IPS-15b (cell line): ENCODE measurements at regions not wholly inside any gene's neighbourhood (a gene's known extent, or its start where the extent isn't known, plus 50 kb on each side); places are given as distances from the start of the nearest gene placed in this dataset.

Source experiments
- H3K27me3 ChIP-seq: one replicate; pipeline ENCODE4 v1.6.1; 2013; ENCODE audit warnings: low read length; ENCODE audit not compliant: control insufficient read depth, insufficient read depth
- H3K36me3 ChIP-seq: one replicate; pipeline ENCODE4 v1.6.1; 2013; ENCODE audit warnings: low read length; ENCODE audit not compliant: control insufficient read depth, insufficient read depth
- H3K4me1 ChIP-seq: one replicate; pipeline ENCODE4 v1.6.1; 2013; ENCODE audit warnings: mild to moderate bottlenecking, low read length; ENCODE audit not compliant: control insufficient read depth, insufficient read depth
- H3K4me3 ChIP-seq: one replicate; pipeline ENCODE4 v1.5.1; 2013; ENCODE audit warnings: low read depth, low read length
- H3K9ac ChIP-seq: one replicate; pipeline ENCODE4 v1.6.1; 2013; ENCODE audit warnings: low read depth, mild to moderate bottlenecking, low read length
- H3K9me3 ChIP-seq: one replicate; pipeline ENCODE4 v1.6.1; 2013; ENCODE audit warnings: mild to moderate bottlenecking, low read length; ENCODE audit not compliant: control insufficient read depth, insufficient read depth

- H3K9me3 ChIP-seq = no peaks in the 10 kb centered on the region
- no peak overlapping the region for H3K9ac ChIP-seq
Measured at GRCh38 chr2:126785236-126785635, 113.5 kb upstream of the TEX51 start.

GRCh38 chr2:126785862-126786261 is 112.8 kb upstream of the TEX51 start:
- Histone ChIP-seq H3K9me3 (no peaks in the 10 kb centered on the region), H3K36me3 (no peaks in the 10 kb centered on the region), H3K9ac (no peak overlapping the region), H3K4me1 (no peaks in the 10 kb centered on the region), H3K27me3 (no peaks in the 10 kb centered on the region), H3K4me3 (no peak overlapping the region)

More at GRCh38 chr2:126785236-126785635, 113.5 kb upstream of the TEX51 start:
- Histone ChIP-seq H3K27me3 (no peaks in the 10 kb centered on the region), H3K4me1 (no peaks in the 10 kb centered on the region), H3K36me3 (no peaks in the 10 kb centered on the region), H3K4me3 (no peak overlapping the region)

GRCh38 chr2:126786765-126787164 is 111.9 kb upstream of the TEX51 start:
- Histone ChIP-seq H3K9me3 (no peaks in the 10 kb centered on the region), H3K36me3 (no peaks in the 10 kb centered on the region), H3K27me3 (no peaks in the 10 kb centered on the region), H3K4me1 (no peaks in the 10 kb centered on the region), H3K4me3 (no peak overlapping the region), H3K9ac (no peak overlapping the region)

GRCh38 chr2:126787289-126787688 is 111.4 kb upstream of the TEX51 start:
- Histone ChIP-seq H3K9me3 (no peaks in the 10 kb centered on the region), H3K9ac (no peak overlapping the region), H3K4me1 (no peaks in the 10 kb centered on the region), H3K4me3 (no peak overlapping the region), H3K27me3 (no peaks in the 10 kb centered on the region), H3K36me3 (no peaks in the 10 kb centered on the region)

- no peaks in the 10 kb centered on the region for H3K36me3 ChIP-seq
- H3K9me3 ChIP-seq = no peaks in the 10 kb centered on the region
- H3K4me1 ChIP-seq = no peaks in the 10 kb centered on the region
- no peak overlapping the region for H3K9ac ChIP-seq
- H3K4me3 ChIP-seq = no peak overlapping the region
- no peaks in the 10 kb centered on the region for H3K27me3 ChIP-seq
Measured at GRCh38 chr2:126788113-126788512, 110.6 kb upstream of the TEX51 start.

GRCh38 chr2:126788652-126789051 is 110.0 kb upstream of the TEX51 start:
- no peaks in the 10 kb centered on the region for H3K4me1 ChIP-seq
- H3K27me3 ChIP-seq = no peaks in the 10 kb centered on the region
- H3K36me3 ChIP-seq = no peaks in the 10 kb centered on the region
- no peak overlapping the region for H3K9ac ChIP-seq
- H3K9me3 ChIP-seq = no peaks in the 10 kb centered on the region
- no peak overlapping the region for H3K4me3 ChIP-seq

GRCh38 chr2:126790987-126791780 is 107.5 kb upstream of the TEX51 start:
- Histone ChIP-seq H3K9me3 (no peaks in the 10 kb centered on the region), H3K27me3 (no peaks in the 10 kb centered on the region), H3K4me1 (no peaks in the 10 kb centered on the region), H3K36me3 (no peaks in the 10 kb centered on the region), H3K4me3 (no peak overlapping the region), H3K9ac (no peak overlapping the region)

- Histone ChIP-seq H3K4me1 (no peaks in the 10 kb centered on the region), H3K27me3 (no peaks in the 10 kb centered on the region), H3K36me3 (no peaks in the 10 kb centered on the region), H3K9me3 (no peaks in the 10 kb centered on the region), H3K4me3 (no peak overlapping the region), H3K9ac (no peak overlapping the region)
Measured at GRCh38 chr2:126792186-126792585, 106.5 kb upstream of the TEX51 start.

GRCh38 chr2:126792993-126793392 is 105.7 kb upstream of the TEX51 start:
- Histone ChIP-seq H3K9me3 (no peaks in the 10 kb centered on the region), H3K27me3 (no peaks in the 10 kb centered on the region), H3K4me1 (no peaks in the 10 kb centered on the region), H3K9ac (no peak overlapping the region), H3K36me3 (no peaks in the 10 kb centered on the region), H3K4me3 (no peak overlapping the region)

- Histone ChIP-seq H3K4me3 (no peak overlapping the region), H3K27me3 (no peaks in the 10 kb centered on the region), H3K9ac (no peak overlapping the region)
Measured at GRCh38 chr2:126793885-126794613, 104.6 kb upstream of the TEX51 start.

GRCh38 chr2:126795656-126796055 is 103.0 kb upstream of the TEX51 start:
- H3K9ac ChIP-seq = no peak overlapping the region
- H3K4me3 ChIP-seq = no peak overlapping the region
- H3K4me1 ChIP-seq = no peaks in the 10 kb centered on the region
- H3K27me3 ChIP-seq = no peaks in the 10 kb centered on the region
- H3K36me3 ChIP-seq = no peaks in the 10 kb centered on the region
- H3K9me3 ChIP-seq = no peaks in the 10 kb centered on the region

More at GRCh38 chr2:126793885-126794613, 104.6 kb upstream of the TEX51 start:
- no peaks in the 10 kb centered on the region for H3K4me1 ChIP-seq
- no peaks in the 10 kb centered on the region for H3K36me3 ChIP-seq
- no peaks in the 10 kb centered on the region for H3K9me3 ChIP-seq
